ENCODE measurements at regions not wholly inside any gene's neighbourhood (a gene's known extent, or its start where the extent isn't known, plus 50 kb on each side); places are given as distances from the start of the nearest gene placed in this dataset.
"Not testable (repeated sequence)": the region's sequence is repeated elsewhere in the genome, so short reads cannot be mapped to it uniquely, and the experiment has no call there.

GRCh38 chr2:106010818-106011355 lies 183.2 kb downstream of the UXS1 start:
- DNase-seq (ENCODE audit: insufficient read length, low spot score) (no peak), FAIRE-seq (no peak)
- TF ChIP-seq POU2F2 (IDR thresholded peaks at IDR 0.05; ENCODE audit: low read depth, low read length): no peak
- no peak for TF ChIP-seq SPI1 (IDR thresholded peaks at IDR 0.05; ENCODE audit: low read depth, low read length)
- no peak for TF ChIP-seq POLR2AphosphoS5 (IDR thresholded peaks at IDR 0.05; ENCODE audit: low read depth, low read length)
- no peak for TF ChIP-seq TAF1 (IDR thresholded peaks at IDR 0.05; ENCODE audit: low read depth, low read length)
- no peak for TF ChIP-seq PAX5 (IDR thresholded peaks at IDR 0.05; ENCODE audit: insufficient read depth, low read length, severe bottlenecking)
- no peak for TF ChIP-seq POLR2A (IDR thresholded peaks at IDR 0.05; ENCODE audit: low read depth, low read length)

GRCh38 chr2:106009096-106009495 lies 185.0 kb downstream of the UXS1 start:
- DNase-seq (ENCODE audit: insufficient read length, low spot score) (no peak), FAIRE-seq (no peak)
- TF ChIP-seq PAX5 (IDR thresholded peaks at IDR 0.05; ENCODE audit: insufficient read depth, low read length, severe bottlenecking): no peak
- TF ChIP-seq POLR2AphosphoS5 (IDR thresholded peaks at IDR 0.05; ENCODE audit: low read depth, low read length): no peak
- no peak for TF ChIP-seq POU2F2 (IDR thresholded peaks at IDR 0.05; ENCODE audit: low read depth, low read length)
- TF ChIP-seq POLR2A (IDR thresholded peaks at IDR 0.05; ENCODE audit: low read depth, low read length): no peak
- TF ChIP-seq SPI1 (IDR thresholded peaks at IDR 0.05; ENCODE audit: low read depth, low read length): no peak
- no peak for TF ChIP-seq TAF1 (IDR thresholded peaks at IDR 0.05; ENCODE audit: low read depth, low read length)

GRCh38 chr2:106004851-106005250 lies 189.2 kb downstream of the UXS1 start:
- TF ChIP-seq POLR2A (IDR thresholded peaks at IDR 0.05; ENCODE audit: low read depth, low read length) (no peak), PAX5 (IDR thresholded peaks at IDR 0.05; ENCODE audit: insufficient read depth, low read length, severe bottlenecking) (no peak), POU2F2 (IDR thresholded peaks at IDR 0.05; ENCODE audit: low read depth, low read length) (no peak), TAF1 (IDR thresholded peaks at IDR 0.05; ENCODE audit: low read depth, low read length) (no peak), SPI1 (IDR thresholded peaks at IDR 0.05; ENCODE audit: low read depth, low read length) (no peak), POLR2AphosphoS5 (IDR thresholded peaks at IDR 0.05; ENCODE audit: low read depth, low read length) (no peak)
- FAIRE-seq: no peak
- DNase-seq (ENCODE audit: insufficient read length, low spot score): no peak

- DNase-seq (ENCODE audit: insufficient read length, low spot score) (no peak), FAIRE-seq (no peak)
- TF ChIP-seq POU2F2 (IDR thresholded peaks at IDR 0.05; ENCODE audit: low read depth, low read length): no peak
- no peak for TF ChIP-seq TAF1 (IDR thresholded peaks at IDR 0.05; ENCODE audit: low read depth, low read length)
- no peak for TF ChIP-seq POLR2A (IDR thresholded peaks at IDR 0.05; ENCODE audit: low read depth, low read length)
- no peak for TF ChIP-seq PAX5 (IDR thresholded peaks at IDR 0.05; ENCODE audit: insufficient read depth, low read length, severe bottlenecking)
- TF ChIP-seq SPI1 (IDR thresholded peaks at IDR 0.05; ENCODE audit: low read depth, low read length): no peak
Observed at GRCh38 chr2:105999211-105999989, 194.7 kb downstream of the UXS1 start.

GRCh38 chr2:105997711-105998110 lies 196.4 kb downstream of the UXS1 start:
- DNase-seq (ENCODE audit: insufficient read length, low spot score): no peak
- no peak for TF ChIP-seq SPI1 (IDR thresholded peaks at IDR 0.05; ENCODE audit: low read depth, low read length)
- no peak for TF ChIP-seq TAF1 (IDR thresholded peaks at IDR 0.05; ENCODE audit: low read depth, low read length)
- no peak for TF ChIP-seq POU2F2 (IDR thresholded peaks at IDR 0.05; ENCODE audit: low read depth, low read length)
- no peak for TF ChIP-seq POLR2AphosphoS5 (IDR thresholded peaks at IDR 0.05; ENCODE audit: low read depth, low read length)
- TF ChIP-seq POLR2A (IDR thresholded peaks at IDR 0.05; ENCODE audit: low read depth, low read length): no peak
- TF ChIP-seq PAX5 (IDR thresholded peaks at IDR 0.05; ENCODE audit: insufficient read depth, low read length, severe bottlenecking): no peak
- no peak for FAIRE-seq

GRCh38 chr2:105990624-105991023 lies 203.5 kb downstream of the UXS1 start:
- no peak for FAIRE-seq
- no peak for TF ChIP-seq PAX5 (IDR thresholded peaks at IDR 0.05; ENCODE audit: insufficient read depth, low read length, severe bottlenecking)
- no peak for TF ChIP-seq POU2F2 (IDR thresholded peaks at IDR 0.05; ENCODE audit: low read depth, low read length)
- TF ChIP-seq POLR2AphosphoS5 (IDR thresholded peaks at IDR 0.05; ENCODE audit: low read depth, low read length): no peak
- TF ChIP-seq POLR2A (IDR thresholded peaks at IDR 0.05; ENCODE audit: low read depth, low read length): no peak
- no peak for TF ChIP-seq TAF1 (IDR thresholded peaks at IDR 0.05; ENCODE audit: low read depth, low read length)
- TF ChIP-seq SPI1 (IDR thresholded peaks at IDR 0.05; ENCODE audit: low read depth, low read length): 0 out of 2 replicates have a peak, but pooled peaks have one; percentile 30

GRCh38 chr2:105989803-105990202 lies 204.3 kb downstream of the UXS1 start:
- FAIRE-seq: not testable (repeated sequence)

More at GRCh38 chr2:105990624-105991023, 203.5 kb downstream of the UXS1 start:
- no peak for DNase-seq (ENCODE audit: insufficient read length, low spot score)

GRCh38 chr2:105989070-105989469 lies 205.0 kb downstream of the UXS1 start:
- FAIRE-seq (no peak), DNase-seq (ENCODE audit: insufficient read length, low spot score) (no peak)
- no peak for TF ChIP-seq TAF1 (IDR thresholded peaks at IDR 0.05; ENCODE audit: low read depth, low read length)
- TF ChIP-seq SPI1 (IDR thresholded peaks at IDR 0.05; ENCODE audit: low read depth, low read length): no peak
- TF ChIP-seq POLR2A (IDR thresholded peaks at IDR 0.05; ENCODE audit: low read depth, low read length): no peak
- TF ChIP-seq POU2F2 (IDR thresholded peaks at IDR 0.05; ENCODE audit: low read depth, low read length): no peak
- TF ChIP-seq PAX5 (IDR thresholded peaks at IDR 0.05; ENCODE audit: insufficient read depth, low read length, severe bottlenecking): no peak
- no peak for TF ChIP-seq POLR2AphosphoS5 (IDR thresholded peaks at IDR 0.05; ENCODE audit: low read depth, low read length)

More at GRCh38 chr2:105989803-105990202, 204.3 kb downstream of the UXS1 start:
- not testable (repeated sequence) for DNase-seq (ENCODE audit: insufficient read length, low spot score)

- no peak for TF ChIP-seq TAF1 (IDR thresholded peaks at IDR 0.05; ENCODE audit: low read depth, low read length)
- TF ChIP-seq POLR2A (IDR thresholded peaks at IDR 0.05; ENCODE audit: low read depth, low read length): no peak
- no peak for TF ChIP-seq POU2F2 (IDR thresholded peaks at IDR 0.05; ENCODE audit: low read depth, low read length)
- no peak for TF ChIP-seq POLR2AphosphoS5 (IDR thresholded peaks at IDR 0.05; ENCODE audit: low read depth, low read length)
- TF ChIP-seq SPI1 (IDR thresholded peaks at IDR 0.05; ENCODE audit: low read depth, low read length): no peak
- TF ChIP-seq PAX5 (IDR thresholded peaks at IDR 0.05; ENCODE audit: insufficient read depth, low read length, severe bottlenecking): no peak
- DNase-seq (ENCODE audit: insufficient read length, low spot score) (no peak), FAIRE-seq (no peak)
Observed at GRCh38 chr2:105977807-105978206, 216.3 kb downstream of the UXS1 start.
